ENCODE measurements at regions not wholly inside any gene's neighbourhood (a gene's known extent, or its start where the extent isn't known, plus 50 kb on each side); places are given as distances from the start of the nearest gene placed in this dataset.

DNA sequence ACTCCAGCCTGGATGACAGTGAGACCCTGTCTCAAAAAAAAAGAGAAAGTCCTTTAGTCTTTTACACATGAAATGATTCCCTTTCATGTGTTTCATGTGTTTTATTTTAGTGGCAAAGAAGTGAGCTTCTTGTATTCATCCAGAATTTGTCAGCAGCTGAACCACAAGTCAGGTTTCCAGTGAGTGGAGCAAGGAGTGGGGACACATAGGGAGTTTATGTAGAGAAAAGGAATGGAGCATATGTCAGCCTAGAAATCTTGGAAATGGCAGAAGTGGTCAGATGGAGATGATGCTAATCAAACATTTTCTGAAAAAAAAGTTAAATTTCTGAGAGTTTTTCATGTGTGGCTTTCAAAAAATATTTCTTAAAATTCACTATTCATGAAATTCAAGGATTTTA is 383.0 kb upstream of the GATB start:
- no peaks in the 10 kb centered on the region for H3K9me2 ChIP-seq (replicated peaks; ENCODE audit: insufficient read depth, low read length)
- no peak overlapping the region for H3K27ac ChIP-seq (ENCODE audit: low read length)
- no peaks in the 10 kb centered on the region for H3K4me1 ChIP-seq (ENCODE audit: low read length)
- no peak overlapping the region for H3K9ac ChIP-seq (ENCODE audit: low read length)
- no peaks in the 10 kb centered on the region for H3F3A ChIP-seq (ENCODE audit: insufficient read depth, low read length)
- H3K4me2 ChIP-seq (ENCODE audit: low read depth, low read length) = no peak overlapping the region
- H3K27me3 ChIP-seq (replicated peaks; ENCODE audit: insufficient read depth, low read length) = no peaks in the 10 kb centered on the region
- TF ChIP-seq EZH2 (optimal IDR thresholded peaks at IDR 0.05; ENCODE audit: low read depth, low read length) (no peak), CTCF (IDR thresholded peaks at IDR 0.05; ENCODE audit: low read length) (no peak), EZH2phosphoT487 (IDR thresholded peaks at IDR 0.05; ENCODE audit: low read length) (no peak)
- no peak overlapping the region for H2AFZ ChIP-seq (ENCODE audit: low read length)
- no peaks in the 10 kb centered on the region for H3K9me3 ChIP-seq (replicated peaks; ENCODE audit: insufficient read depth, low read length)
- H3K79me2 ChIP-seq (ENCODE audit: low read length) = no peaks in the 10 kb centered on the region
- H3K36me3 ChIP-seq (replicated peaks; ENCODE audit: insufficient read depth, low read length) = no peaks in the 10 kb centered on the region
- no peak overlapping the region for H3K4me3 ChIP-seq (ENCODE audit: low read length)
- H4K20me1 ChIP-seq (ENCODE audit: insufficient read depth, low read length) = no peaks in the 10 kb centered on the region
- DNase-seq = no peak

DNA sequence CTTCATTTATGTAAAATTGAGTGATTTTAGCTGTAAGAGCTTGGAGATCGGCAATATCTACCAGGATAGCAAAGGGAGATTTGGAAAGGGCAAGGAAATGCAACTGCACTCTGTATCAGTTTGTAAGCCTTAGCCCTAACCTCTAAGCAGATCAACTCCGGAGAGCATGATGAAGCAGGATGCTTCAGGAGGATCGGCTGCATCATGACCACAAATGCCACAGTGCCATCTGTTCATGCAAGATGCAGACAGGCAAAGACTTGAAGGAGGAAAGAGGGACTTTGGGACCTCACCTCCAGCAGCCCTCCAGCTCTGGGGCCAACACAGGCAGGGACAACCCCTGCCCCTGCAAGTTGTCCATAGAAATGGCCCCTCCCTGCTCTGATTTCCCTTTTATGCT is 377.6 kb upstream of the GATB start:
- TF ChIP-seq CTCF (IDR thresholded peaks at IDR 0.05; ENCODE audit: low read length) (no peak), EZH2 (optimal IDR thresholded peaks at IDR 0.05; ENCODE audit: low read depth, low read length) (no peak), EZH2phosphoT487 (IDR thresholded peaks at IDR 0.05; ENCODE audit: low read length) (no peak)
- no peak overlapping the region for H2AFZ ChIP-seq (ENCODE audit: low read length)
- no peaks in the 10 kb centered on the region for H3K9me3 ChIP-seq (replicated peaks; ENCODE audit: insufficient read depth, low read length)
- no peak overlapping the region for H3K4me2 ChIP-seq (ENCODE audit: low read depth, low read length)
- H4K20me1 ChIP-seq (ENCODE audit: insufficient read depth, low read length) = no peaks in the 10 kb centered on the region
- H3K9ac ChIP-seq (ENCODE audit: low read length) = no peak overlapping the region
- no peaks in the 10 kb centered on the region for H3K27me3 ChIP-seq (replicated peaks; ENCODE audit: insufficient read depth, low read length)
- no peaks in the 10 kb centered on the region for H3K79me2 ChIP-seq (ENCODE audit: low read length)
- H3K4me3 ChIP-seq (ENCODE audit: low read length) = no peak overlapping the region
- H3K36me3 ChIP-seq (replicated peaks; ENCODE audit: insufficient read depth, low read length) = no peaks in the 10 kb centered on the region
- H3K27ac ChIP-seq (ENCODE audit: low read length) = no peak overlapping the region
- H3K4me1 ChIP-seq (ENCODE audit: low read length) = no peaks in the 10 kb centered on the region
- no peak for DNase-seq
- H3K9me2 ChIP-seq (replicated peaks; ENCODE audit: insufficient read depth, low read length) = no peaks in the 10 kb centered on the region
- no peaks in the 10 kb centered on the region for H3F3A ChIP-seq (ENCODE audit: insufficient read depth, low read length)

DNA sequence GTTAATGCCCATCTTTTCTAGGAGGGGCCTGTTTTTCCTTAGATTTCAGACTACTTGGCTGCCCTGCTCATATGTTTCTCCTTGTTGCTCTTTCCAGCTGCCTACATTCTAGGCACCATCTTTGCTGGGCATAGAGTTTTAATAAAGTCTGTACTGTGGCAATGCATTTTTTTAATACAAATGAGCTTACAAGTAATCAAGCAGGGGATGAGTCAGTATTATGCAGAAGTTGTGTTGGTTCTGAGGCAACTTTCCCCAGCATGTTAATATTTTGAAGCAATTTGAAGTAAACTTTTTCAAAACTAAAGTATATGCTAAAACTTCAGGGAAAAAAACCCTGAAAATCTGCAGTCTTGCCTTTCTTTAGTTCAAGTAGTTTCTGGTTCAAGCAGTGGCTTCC is 372.0 kb upstream of the GATB start:
- no peak for DNase-seq
- H3K27ac ChIP-seq (ENCODE audit: low read length) = no peak overlapping the region
- H3K9ac ChIP-seq (ENCODE audit: low read length) = no peak overlapping the region
- no peaks in the 10 kb centered on the region for H3K9me3 ChIP-seq (replicated peaks; ENCODE audit: insufficient read depth, low read length)
- no peaks in the 10 kb centered on the region for H3K27me3 ChIP-seq (replicated peaks; ENCODE audit: insufficient read depth, low read length)
- no peaks in the 10 kb centered on the region for H3F3A ChIP-seq (ENCODE audit: insufficient read depth, low read length)
- H3K36me3 ChIP-seq (replicated peaks; ENCODE audit: insufficient read depth, low read length) = no peaks in the 10 kb centered on the region
- no peaks in the 10 kb centered on the region for H4K20me1 ChIP-seq (ENCODE audit: insufficient read depth, low read length)
- H3K4me3 ChIP-seq (ENCODE audit: low read length) = no peak overlapping the region
- H3K9me2 ChIP-seq (replicated peaks; ENCODE audit: insufficient read depth, low read length) = no peaks in the 10 kb centered on the region
- H3K4me2 ChIP-seq (ENCODE audit: low read depth, low read length) = no peak overlapping the region
- H2AFZ ChIP-seq (ENCODE audit: low read length) = no peak overlapping the region
- no peak for TF ChIP-seq EZH2phosphoT487 (IDR thresholded peaks at IDR 0.05; ENCODE audit: low read length)
- TF ChIP-seq CTCF (IDR thresholded peaks at IDR 0.05; ENCODE audit: low read length) = no peak
- no peak for TF ChIP-seq EZH2 (optimal IDR thresholded peaks at IDR 0.05; ENCODE audit: low read depth, low read length)
- no peaks in the 10 kb centered on the region for H3K4me1 ChIP-seq (ENCODE audit: low read length)
- H3K79me2 ChIP-seq (ENCODE audit: low read length) = no peaks in the 10 kb centered on the region
